ENCODE measurements at regions not wholly inside any gene's neighbourhood (a gene's known extent, or its start where the extent isn't known, plus 50 kb on each side); places are given as distances from the start of the nearest gene placed in this dataset.

DNA sequence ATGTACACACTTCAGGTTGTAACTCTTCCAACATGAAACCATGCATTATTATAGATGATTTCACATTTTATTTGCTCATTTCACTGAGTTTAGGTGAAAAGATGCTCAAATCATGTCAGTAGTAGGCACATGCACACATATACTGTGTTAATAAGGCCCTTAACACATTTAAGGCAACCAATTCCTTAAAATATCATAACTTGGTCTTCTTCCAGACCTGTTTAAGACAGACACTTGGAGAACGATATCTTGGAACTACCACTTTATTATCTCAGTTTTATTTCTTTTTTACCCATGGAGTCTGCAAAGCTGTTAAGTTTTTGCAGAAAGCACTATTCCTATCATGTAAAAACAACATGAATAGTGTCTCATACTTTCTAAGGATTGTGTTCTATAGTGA is 395.2 kb upstream of the MIR17HG start:
- DNase-seq (ENCODE audit: low read depth in 4 of 4, low spot score in 3 of 4), result no peak

DNA sequence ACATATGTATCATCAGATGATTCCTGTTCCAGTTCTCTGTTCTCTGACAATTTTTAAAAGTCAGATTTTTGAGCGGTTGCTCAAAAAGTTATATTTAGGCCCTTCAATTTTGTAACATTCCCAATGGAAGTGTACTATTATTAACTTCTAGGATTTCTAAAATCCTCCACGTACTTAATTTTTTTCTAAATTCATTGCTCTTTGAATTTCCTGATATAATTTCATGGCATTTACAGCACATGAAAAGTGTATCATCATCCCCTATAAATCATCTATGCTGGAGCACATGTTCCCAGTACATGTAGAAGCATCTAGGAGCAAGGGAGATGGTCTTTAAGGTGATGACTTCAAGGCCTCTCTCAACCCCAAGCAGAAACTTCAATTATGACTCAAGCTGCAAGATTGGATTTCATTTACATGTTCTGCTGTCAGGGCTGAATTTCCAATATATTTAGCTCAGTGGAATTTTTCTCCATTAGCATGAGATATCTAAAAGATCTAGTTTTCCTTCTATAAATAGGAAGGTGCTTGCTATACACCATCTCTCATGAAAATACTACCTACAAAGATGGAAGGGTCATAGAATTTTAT is 392.8 kb upstream of the MIR17HG start:
- DNase-seq (ENCODE audit: low read depth in 4 of 4, low spot score in 3 of 4), result no peak

DNA sequence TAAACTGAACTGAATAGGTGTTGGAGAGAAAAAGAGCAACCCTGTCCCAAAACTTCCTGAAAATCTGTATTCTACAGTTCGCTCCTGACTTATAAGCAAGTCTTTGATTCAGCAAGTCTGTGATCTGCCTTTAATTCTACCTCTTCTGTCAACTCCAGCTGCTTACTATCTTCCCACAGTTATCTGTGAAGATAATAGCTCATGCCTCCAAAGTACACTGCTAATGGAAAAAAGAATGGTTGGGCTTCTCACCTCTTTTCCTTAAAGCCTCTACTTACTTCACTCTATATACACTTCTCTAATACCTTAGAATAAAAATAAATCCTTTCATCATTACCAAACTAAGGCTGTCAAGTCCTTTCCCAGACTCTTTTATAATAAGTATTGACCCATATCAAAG is 391.5 kb upstream of the MIR17HG start:
- DNase-seq (ENCODE audit: low read depth in 4 of 4, low spot score in 3 of 4), result no peak

DNA sequence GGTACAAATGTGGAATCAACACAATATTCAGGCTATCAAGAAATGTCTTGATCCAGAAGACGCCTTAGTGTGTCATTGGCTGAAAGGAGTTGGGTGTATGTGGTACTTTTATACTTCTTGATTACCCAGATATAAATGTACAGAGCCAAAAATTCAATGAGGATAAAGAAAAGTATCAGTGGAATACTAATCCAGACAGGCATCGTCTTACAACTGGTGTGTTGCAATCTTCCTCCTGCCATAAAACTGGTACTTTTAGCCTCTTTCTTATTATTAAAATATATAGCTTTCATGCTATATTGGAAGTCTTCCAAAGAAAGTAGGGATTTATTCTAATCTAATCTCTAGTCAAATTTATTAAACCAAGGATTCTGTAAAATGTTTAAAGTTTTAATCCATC is 388.6 kb upstream of the MIR17HG start:
- DNase-seq (ENCODE audit: low read depth in 4 of 4, low spot score in 3 of 4), result no peak

DNA sequence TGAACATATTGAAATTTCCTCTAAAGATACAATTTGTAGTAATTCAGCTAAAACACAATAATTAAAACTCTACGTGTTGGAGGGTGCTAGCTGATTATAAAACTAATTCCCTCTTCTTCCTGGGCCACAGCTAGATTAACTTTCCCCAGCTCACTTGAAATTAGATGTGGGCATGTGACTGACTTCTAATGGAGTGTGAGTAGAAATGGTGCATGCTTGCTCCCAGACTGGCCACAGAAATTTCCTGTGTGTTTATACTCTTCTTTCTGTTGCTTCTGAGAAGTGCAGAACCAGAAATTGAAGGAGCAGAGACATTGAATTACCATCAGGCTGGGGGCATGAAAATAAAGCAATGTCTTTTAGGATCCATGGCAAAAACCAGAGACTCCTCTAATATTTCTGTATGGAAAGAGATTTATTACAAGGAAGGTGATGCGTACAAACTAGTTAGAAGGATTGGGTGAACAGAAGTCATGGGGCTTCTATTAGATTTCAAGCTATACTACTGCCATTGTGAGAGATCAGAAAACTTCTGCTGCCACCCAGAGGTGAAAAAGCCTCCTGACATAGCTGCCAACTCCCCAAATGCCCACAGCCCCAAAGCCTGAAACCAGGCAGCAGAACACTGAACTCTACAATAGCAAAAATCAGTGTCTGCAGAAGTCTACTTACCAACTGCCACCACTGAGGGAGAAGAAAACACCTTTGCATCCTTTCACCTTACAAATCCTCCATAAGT is 379.2 kb upstream of the MIR17HG start:
- peak; percentile 2 to 14 (median 7) for DNase-seq (ENCODE audit: low read depth in 4 of 4, low spot score in 3 of 4)

DNA sequence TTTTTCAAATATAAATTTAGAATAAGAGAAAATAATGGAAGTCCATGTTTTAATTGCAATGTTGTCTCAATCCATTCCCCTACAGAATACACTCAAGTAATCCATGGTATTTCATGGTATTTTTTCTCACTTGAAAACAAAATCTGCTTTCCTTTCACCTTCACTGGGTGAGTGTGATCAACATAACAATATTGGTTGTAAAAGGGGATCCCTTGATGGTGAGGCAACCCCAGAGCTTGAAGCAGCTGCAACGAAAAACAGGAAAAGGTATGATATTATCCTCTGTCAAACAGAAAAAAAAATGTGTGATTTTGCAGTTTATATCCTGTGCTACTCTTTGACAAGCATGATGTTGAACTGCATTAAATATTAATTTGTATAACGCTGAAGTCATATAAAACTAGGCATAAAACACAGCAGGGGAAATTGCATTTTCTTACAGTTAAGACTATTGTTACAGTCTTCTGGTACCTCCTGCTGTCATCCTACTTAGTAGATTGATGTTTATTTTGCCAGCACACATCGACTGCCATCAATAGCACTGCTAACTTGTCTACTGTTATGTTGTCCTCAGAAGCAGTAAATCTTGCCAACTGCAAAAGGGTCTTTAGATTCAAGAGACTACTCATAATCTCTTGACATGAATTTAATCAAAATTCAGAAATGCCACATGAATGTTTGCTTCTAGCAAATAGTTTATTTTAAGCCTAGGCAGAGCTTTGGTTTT is 373.1 kb upstream of the MIR17HG start:
- DNase-seq (ENCODE audit: low read depth in 4 of 4, low spot score in 3 of 4), result no peak

DNA sequence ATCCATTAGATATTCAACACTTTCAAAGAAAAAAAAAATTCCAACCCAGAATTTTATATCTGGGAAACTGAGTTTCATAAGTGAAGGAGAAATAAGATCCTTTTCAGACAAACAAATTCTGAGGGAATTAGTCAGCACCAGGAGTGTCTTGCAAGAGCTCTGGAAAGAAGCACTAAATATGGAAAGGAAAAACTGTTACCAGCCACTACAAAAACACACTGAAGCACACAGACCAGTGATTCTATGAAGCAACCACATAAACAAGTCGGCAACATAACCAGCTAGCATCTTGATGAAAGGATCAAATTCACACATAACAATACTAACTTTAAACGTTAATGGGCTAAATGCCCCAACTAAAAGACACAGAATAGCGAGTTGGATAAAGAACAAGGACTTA is 368.4 kb upstream of the MIR17HG start:
- no peak for DNase-seq (ENCODE audit: low read depth in 4 of 4, low spot score in 3 of 4)

DNA sequence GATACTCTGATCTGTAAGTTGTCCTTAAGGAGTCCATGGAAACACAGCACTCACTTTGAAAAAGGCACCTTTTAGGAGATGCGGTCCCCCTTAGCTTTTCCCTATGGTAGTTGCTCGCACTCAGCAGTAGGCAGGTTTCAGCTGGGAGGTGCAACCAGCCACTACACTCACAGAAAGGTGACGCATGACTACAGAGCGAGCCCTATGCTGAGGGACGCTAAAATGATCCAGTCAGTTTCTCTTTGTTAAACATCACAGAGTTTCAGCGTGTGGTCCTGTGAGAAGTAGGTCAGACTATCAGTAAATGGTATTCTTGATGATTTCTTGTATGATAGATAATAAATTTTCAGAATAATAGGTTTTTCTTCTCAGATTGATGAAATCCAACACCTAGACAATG is 362.7 kb upstream of the MIR17HG start:
- no peak for DNase-seq (ENCODE audit: low read depth in 4 of 4, low spot score in 3 of 4)

DNA sequence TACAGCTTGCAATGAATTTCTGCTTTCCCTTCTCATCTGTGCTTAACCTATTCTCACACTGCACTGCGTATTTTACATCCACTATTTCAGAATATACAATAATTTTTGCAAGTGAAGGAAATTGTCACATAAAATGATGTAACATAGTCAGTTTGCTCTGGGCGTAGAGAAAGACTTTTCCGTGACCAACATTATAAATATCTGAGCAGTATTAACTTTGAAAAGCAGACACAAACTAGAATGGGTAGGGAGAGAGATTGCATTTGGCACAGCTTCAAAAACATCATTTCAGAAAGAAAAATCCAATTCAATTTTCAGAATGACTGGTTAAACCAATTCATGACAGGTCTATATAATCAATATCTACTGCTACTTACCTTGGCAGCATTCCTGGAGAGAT is 352.5 kb upstream of the MIR17HG start:
- DNase-seq (ENCODE audit: low read depth in 4 of 4, low spot score in 3 of 4), result no peak

DNA sequence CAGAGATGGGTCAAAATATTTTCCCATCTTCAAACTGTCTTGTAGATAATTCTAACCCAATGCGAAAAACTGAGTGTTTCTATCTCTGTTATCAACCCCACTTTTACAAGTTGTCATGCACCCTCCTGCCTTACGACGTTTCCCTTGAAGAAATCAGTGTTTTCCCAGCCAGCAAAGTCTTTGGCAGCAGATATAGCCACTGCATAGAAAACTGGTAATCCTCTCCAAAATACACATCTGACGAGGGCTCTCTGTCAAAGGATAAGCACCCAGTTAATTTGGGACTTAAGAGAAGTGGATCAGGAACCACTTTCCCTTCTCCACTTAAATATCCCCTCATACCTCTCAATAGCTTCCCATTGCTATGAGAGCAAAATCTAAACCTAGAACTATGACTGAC is 351.9 kb upstream of the MIR17HG start:
- no peak for DNase-seq (ENCODE audit: low read depth in 4 of 4, low spot score in 3 of 4)

DNA sequence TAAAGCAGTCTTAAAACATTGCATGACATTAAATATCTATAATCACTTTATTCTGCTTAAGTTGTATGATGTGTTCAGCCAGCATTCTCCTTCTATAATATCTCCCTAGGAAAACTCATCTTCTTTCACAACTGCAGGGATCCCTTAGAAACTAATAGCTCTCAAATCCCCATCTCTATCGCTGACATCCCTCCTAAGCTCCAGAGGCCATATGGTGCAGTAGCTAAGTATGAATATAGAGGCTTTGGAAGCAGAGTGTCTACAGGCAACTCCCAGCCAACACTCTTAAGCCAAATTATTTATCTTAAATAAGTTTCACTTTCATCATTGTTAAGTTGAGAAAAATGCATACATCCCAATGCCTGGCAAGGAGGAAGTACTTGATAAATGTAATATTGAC is 349.5 kb upstream of the MIR17HG start:
- no peak for DNase-seq (ENCODE audit: low read depth in 4 of 4, low spot score in 3 of 4)

DNA sequence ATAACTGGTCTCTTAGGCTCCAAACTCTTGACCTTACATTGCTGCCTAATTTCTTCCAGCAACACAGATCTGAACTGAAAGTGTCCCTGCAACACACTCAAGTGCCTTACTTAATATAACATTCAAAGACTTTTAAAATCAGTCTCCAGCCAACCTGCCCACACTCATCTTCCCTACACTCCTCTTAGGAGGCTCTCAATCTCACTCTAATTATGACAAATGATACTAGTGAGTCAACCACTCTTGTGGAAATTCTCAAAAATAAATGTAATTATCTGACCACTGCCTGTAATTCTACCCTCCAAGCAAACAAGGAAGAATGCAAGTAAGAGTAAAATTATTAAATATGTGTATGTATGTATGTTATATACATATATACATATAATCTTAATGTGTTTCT is 348.1 kb upstream of the MIR17HG start:
- no peak for DNase-seq (ENCODE audit: low read depth in 4 of 4, low spot score in 3 of 4)

DNA sequence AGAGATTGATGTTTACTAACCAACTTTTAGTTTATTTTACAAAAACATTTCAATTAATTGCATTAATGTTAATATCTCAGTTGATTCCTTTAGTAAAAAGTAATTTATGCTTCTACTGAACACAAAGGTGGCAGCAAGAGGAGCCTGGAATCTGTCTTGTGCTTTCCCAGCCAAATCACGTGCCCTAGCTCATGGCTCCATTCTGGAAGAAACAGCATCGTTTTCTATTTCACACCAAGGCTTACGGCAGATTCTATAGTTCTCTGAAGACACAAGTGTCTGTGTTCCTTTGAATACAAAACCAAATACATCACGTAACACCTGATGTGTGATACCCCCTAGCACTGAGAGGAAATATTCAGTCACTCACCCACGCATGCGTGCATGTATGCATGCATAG is 346.1 kb upstream of the MIR17HG start:
- no peak for DNase-seq (ENCODE audit: low read depth in 4 of 4, low spot score in 3 of 4)

DNA sequence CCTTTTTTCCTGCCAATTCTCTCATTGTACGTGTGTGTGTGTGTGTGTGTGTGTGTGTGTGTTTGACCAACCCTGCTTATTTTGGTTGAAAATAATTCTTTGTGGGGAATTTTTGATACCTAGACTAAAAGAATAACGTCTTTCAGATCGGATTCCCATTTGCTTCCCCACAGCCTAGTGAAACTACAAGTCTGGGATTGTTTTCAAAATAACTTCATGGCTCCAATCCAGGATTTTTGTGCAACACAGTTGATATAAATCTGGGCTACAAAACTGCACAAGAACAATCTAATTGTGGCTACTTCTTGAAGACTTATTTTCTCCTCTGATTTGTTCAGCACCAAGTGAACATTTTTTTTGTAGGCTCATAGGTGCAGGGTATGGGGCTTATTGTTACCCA is 332.8 kb upstream of the MIR17HG start:
- no peak for DNase-seq (ENCODE audit: low read depth in 4 of 4, low spot score in 3 of 4)

DNA sequence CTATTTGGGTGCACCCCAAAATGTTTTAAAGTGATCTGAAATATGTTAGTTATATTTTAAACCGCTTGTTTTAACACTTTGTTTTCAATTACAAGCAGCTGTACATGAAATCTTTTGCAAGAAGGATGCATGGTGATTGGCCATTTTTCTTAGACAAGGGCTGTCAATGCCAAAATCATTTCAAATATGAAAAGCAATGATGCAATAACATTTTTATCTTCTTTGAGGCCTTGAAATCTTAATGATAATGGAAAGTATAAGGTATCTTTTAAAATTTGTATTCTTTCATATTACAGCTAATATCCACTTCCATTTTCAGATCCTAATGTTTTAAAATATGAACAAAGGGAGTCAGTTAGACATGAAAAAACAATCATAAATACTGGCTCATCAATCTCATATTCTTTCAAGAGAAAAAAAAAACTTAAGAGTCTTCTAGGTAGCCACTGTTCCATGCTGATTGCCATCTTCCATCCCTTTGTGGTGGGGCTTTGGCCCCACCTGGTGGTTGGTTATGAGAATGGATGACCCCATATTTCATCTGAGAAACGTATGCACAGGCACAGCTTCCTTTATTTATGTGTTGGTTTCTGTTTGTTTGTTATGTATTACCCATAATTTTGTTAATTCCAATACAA is 330.3 kb upstream of the MIR17HG start:
- peak in 2 of 4 donors; percentile 2 to 18 for DNase-seq (ENCODE audit: low read depth in 4 of 4, low spot score in 3 of 4)

DNA sequence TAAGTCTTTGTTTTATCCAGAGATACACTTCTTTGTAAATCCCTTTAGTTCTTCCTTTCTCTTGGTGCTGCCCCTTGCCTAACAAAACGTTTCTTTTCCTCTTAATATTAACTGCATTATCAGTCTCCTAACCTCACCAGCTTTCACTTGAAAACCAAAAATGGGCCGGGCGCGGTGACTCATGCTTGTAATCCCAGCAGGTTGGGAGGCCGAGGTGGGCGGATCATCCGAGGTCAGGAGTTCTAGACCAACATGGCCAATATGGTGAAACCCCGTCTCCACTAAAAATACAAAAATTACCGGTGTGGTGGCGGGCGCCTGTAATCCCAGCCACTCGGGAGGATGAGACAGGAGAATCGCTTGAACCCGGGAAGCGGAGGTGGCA is 329.8 kb upstream of the MIR17HG start:
- no peak for DNase-seq (ENCODE audit: low read depth in 4 of 4, low spot score in 3 of 4)

DNA sequence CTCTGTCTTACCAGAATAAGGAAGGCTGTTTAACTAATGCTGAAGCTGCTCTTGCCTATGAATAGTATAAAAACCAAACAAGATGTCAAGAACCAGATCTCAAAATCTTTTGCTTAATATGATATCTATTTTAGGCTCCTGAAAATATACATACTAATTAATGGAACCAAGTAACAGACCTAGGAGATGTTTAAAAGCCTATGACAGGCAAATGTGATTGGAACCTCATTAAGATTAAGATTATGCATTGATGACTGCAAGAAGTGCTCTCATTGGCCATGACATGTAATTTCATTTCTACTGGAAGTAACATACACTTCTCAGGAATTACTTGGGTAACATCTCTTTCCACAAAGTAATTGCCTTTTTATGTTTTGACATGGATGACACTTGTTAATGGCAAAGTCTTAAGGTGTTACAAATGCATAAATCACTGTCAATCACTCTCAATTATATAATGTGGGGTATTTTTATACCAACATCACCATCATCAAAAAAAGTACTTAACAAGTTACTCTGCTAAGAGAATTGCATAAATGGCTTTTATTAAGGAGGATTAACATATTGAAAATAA is 326.9 kb upstream of the MIR17HG start:
- no peak for DNase-seq (ENCODE audit: low read depth in 4 of 4, low spot score in 3 of 4)

DNA sequence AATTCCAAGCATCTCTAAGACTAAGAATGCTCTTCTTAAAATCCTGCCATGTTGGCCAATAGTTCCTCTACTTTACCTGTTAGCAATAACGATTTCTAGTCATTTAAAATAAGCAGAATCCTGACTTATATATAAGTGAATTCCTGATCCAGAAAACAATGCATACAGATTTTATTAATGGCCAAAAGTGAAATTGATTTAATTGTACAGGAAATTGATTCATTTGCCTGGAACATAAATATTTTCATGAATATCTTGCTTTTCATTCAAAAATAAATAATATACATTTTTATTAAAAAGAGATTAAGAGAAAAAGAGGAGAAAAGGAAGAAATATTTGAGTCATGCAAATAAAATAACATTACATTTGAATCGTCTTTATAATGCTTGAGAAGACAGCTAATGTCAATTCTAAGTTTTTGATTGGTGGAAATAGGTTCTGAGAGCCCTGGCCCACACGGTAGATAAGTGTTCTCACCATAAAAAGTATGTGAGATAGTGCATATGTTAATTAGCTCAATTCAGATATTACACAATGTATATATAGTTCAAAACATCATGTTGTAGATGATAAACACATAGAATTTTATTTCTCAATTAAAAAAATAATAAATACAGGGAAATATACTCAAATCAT is 323.2 kb upstream of the MIR17HG start:
- no peak for DNase-seq (ENCODE audit: low read depth in 4 of 4, low spot score in 3 of 4)

DNA sequence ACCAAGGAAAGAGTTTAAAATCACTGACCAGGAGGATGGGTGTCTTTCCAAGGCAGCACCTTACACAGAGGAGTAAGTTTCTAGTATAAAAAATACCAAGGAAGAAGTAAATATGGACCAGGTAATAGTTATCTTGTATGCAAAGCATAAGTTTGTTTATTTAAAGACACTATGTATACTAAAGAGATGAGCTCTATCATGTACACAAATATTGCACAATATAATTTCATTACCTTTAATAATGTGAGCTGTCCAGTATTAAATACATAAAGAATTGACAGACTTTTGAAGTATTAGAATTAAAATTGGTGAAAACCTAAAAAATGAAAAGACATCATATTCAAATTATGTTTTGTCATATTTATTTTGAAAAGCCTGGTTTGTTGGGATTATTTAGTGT is 322.0 kb upstream of the MIR17HG start:
- no peak for DNase-seq (ENCODE audit: low read depth in 4 of 4, low spot score in 3 of 4)

DNA sequence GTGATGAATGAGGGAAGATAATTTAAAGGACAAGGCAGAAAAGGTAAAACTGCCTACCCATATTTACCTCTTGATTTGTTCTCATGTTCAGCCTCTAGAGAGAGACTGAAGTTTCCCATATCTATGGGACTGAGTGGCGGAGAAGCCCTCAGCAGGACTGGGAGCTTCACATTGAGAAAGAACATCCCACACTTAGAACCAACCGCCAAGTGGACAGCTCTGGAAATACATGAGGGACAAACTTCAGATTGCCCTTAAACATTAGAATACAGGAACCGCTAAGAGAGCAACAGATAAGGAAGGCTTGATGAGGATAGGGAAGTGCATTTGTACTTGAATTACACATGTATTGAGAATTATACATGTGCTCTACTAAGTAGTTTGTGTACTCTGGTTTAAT is 316.0 kb upstream of the MIR17HG start:
- no peak for DNase-seq (ENCODE audit: low read depth in 4 of 4, low spot score in 3 of 4)

DNA sequence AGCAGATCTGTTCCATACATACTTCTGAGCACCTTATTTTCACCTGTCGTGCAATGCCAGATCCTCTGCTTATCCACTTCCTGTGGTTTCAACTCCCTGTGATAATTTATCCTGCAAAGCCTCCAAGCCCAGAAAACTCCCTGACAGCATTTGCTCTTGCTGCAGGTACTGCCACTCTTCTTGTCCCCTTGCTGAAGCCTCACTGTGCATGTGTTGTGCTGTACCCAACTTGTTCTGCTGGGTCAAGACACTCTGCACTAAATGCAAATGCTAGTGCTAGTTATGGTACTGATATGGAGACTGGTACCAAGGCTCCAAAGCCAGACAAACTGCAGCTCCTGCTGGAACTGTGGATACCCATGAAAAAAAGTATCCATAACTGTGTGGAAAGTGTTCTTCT is 315.4 kb upstream of the MIR17HG start:
- no peak for DNase-seq (ENCODE audit: low read depth in 4 of 4, low spot score in 3 of 4)
